ENCODE measurements at regions not wholly inside any gene's neighbourhood (a gene's known extent, or its start where the extent isn't known, plus 50 kb on each side); places are given as distances from the start of the nearest gene placed in this dataset.
A peak's percentile ranks its signal among the peaks of the same experiment; 100 is the strongest.
"Not testable (repeated sequence)": the region's sequence is repeated elsewhere in the genome, so short reads cannot be mapped to it uniquely, and the experiment has no call there.

GRCh38 chr22:48624401-48624800, 1203.3 kb downstream of the BRD1 start:
- H3K27me3 ChIP-seq, result no peaks in the 10 kb centered on the region
- peaks cover 0 to 38% (median 0%) of the 10 kb centered on the region in 4 donors for H3K4me1 ChIP-seq
- WGBS, 2 donors, result 83 to 86% methylated on average over 13 of the region's 13 CpGs
- TF ChIP-seq EP300 (IDR thresholded peaks at IDR 0.05), result no peak
- no peak for TF ChIP-seq POLR2A (IDR thresholded peaks at IDR 0.05)
- no peak for TF ChIP-seq CTCF (IDR thresholded peaks at IDR 0.05)
- H3K27ac ChIP-seq, result peak overlapping the region in 1 of 4 donors; percentile 17
- no peak overlapping the region for H3K4me3 ChIP-seq
- DNase-seq (ENCODE audit: low spot score in 2 of 2), result no peak
- H3K9me3 ChIP-seq, result no peaks in the 10 kb centered on the region
- no peaks in the 10 kb centered on the region for H3K36me3 ChIP-seq

GRCh38 chr22:48622891-48623545, 1204.7 kb downstream of the BRD1 start:
- Histone ChIP-seq H3K4me1 (peaks cover 0 to 25% (median 0%) of the 10 kb centered on the region in 4 donors), H3K36me3 (no peaks in the 10 kb centered on the region), H3K27me3 (no peaks in the 10 kb centered on the region), H3K4me3 (no peak overlapping the region), H3K9me3 (no peaks in the 10 kb centered on the region), H3K27ac (no peak overlapping the region)
- no peak for DNase-seq (ENCODE audit: low spot score in 2 of 2)
- TF ChIP-seq POLR2A (IDR thresholded peaks at IDR 0.05), result no peak
- no peak for TF ChIP-seq CTCF (IDR thresholded peaks at IDR 0.05)
- TF ChIP-seq EP300 (IDR thresholded peaks at IDR 0.05), result no peak
- 85 to 91% methylated on average over 37 to 55 of the region's 55 CpGs for WGBS, 2 donors

GRCh38 chr22:48621085-48621484, 1206.6 kb downstream of the BRD1 start:
- TF ChIP-seq POLR2A (IDR thresholded peaks at IDR 0.05) (no peak), EP300 (IDR thresholded peaks at IDR 0.05) (no peak), CTCF (IDR thresholded peaks at IDR 0.05) (no peak)
- Histone ChIP-seq H3K4me3 (no peak overlapping the region), H3K27ac (no peak overlapping the region), H3K36me3 (peaks cover 0 to 3% (median 0%) of the 10 kb centered on the region in 3 donors), H3K27me3 (no peaks in the 10 kb centered on the region), H3K9me3 (no peaks in the 10 kb centered on the region), H3K4me1 (peaks cover 0 to 5% (median 0%) of the 10 kb centered on the region in 4 donors)
- DNase-seq (ENCODE audit: low spot score in 2 of 2), result no peak

- not testable (repeated sequence) for H3K27me3 ChIP-seq; DNase-seq (ENCODE audit: low spot score in 2 of 2); H3K36me3 ChIP-seq; H3K4me1 ChIP-seq; H3K9me3 ChIP-seq; H3K4me3 ChIP-seq
- peak overlapping the region in 2 of 4 donors; percentile 31 to 58 for H3K27ac ChIP-seq
- 52 to 58% methylated on average over 2 of the region's 2 CpGs for WGBS, 2 donors
These were observed 1207.2 kb downstream of the BRD1 start for GRCh38 chr22:48620460-48620859.

- Histone ChIP-seq H3K27me3 (no peaks in the 10 kb centered on the region), H3K4me3 (no peak overlapping the region), H3K9me3 (no peaks in the 10 kb centered on the region), H3K4me1 (no peaks in the 10 kb centered on the region), H3K27ac (peak overlapping the region in 2 of 4 donors; percentile 31 to 58), H3K36me3 (peaks cover 0 to 3% (median 0%) of the 10 kb centered on the region in 3 donors)
- 60 to 69% methylated on average over 20 of the region's 20 CpGs for WGBS, 2 donors
- TF ChIP-seq EP300 (IDR thresholded peaks at IDR 0.05) (no peak), CTCF (IDR thresholded peaks at IDR 0.05) (no peak), POLR2A (IDR thresholded peaks at IDR 0.05) (no peak)
- DNase-seq (ENCODE audit: low spot score in 2 of 2), result no peak
These were observed 1208.0 kb downstream of the BRD1 start for GRCh38 chr22:48619721-48620120.

Data from tibial nerve (tissue), 4 donors.